HG02884 (cell line): ENCODE measurements at regions not wholly inside any gene's neighbourhood (a gene's known extent, or its start where the extent isn't known, plus 50 kb on each side); places are given as distances from the start of the nearest gene placed in this dataset.

Source experiments
- ATAC-seq: cut with Tn5 transposase; IDR thresholded peaks from one replicate; pipeline ENCODE4 v1.9.1; 2021; ENCODE audit warnings: mild to moderate bottlenecking, moderate library complexity; ENCODE audit not compliant: unreplicated experiment

DNA sequence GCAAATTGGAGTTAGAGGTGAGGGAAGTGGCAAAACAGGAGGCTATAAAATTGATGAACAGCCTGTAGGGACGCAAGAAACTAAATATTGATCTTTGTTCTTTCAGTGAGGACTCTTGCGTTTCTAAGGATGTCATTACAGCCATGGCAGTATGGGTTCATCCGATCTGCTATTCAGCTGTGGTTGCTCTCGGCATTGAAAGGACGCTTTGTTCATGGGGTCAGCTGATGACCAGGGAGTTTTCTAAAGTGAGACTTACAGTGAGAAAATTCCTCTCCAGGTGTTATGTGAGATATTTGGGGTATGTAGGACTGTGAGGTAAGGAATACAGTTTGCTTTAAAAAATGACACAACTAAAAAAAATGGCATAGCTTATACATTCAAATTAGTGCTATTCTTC, 52.7 kb upstream of the PELI1 start:
- no peak for ATAC-seq

DNA sequence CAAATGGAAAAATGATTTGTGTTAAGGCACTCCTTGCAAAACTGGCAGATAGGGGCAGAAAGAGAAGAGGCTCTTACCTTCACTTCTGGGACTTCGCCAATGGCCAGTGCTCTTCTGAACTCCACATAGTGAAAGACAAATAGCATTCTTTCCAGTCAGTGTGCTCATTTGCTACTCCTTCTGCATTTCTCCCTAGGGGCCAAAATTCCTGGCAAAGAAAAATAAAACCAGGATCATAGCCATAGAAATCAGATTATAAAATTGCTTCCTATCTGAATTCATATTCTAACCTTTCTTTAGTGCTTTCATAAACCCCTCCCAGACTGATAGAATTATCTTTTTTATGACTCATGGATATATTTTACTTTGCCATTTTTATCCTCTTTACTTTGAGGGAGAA, 56.9 kb upstream of the PELI1 start:
- no peak for ATAC-seq

DNA sequence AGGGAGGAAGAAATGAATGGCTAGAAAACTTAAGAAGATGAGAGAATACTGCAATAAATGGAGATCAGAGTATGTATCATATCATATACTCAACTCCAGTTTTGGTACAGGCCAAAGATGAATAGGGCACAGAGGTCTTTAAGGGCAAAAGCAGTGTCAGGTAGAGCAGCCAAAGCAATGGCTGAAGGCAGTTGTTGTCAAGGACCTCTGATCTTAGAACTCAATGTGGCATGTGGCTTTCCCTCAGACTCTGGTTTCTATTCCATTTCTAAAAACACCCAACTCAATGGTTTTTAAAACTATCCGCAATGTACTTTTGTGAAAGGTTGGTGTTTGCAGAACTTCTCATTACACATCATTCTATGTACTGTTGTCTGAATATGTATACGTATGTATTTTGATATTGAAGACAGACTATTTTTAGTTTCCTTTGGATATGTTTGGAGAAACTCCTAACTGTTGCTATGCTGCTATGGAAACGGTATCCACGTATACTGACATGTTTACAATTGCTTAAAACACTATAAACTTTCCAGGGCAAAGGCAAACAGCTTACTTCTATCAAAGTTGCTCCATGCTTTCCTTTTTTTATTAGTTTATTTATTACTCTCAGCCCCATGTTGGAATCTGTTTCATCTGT, 58.1 kb upstream of the PELI1 start:
- ATAC-seq: no peak

DNA sequence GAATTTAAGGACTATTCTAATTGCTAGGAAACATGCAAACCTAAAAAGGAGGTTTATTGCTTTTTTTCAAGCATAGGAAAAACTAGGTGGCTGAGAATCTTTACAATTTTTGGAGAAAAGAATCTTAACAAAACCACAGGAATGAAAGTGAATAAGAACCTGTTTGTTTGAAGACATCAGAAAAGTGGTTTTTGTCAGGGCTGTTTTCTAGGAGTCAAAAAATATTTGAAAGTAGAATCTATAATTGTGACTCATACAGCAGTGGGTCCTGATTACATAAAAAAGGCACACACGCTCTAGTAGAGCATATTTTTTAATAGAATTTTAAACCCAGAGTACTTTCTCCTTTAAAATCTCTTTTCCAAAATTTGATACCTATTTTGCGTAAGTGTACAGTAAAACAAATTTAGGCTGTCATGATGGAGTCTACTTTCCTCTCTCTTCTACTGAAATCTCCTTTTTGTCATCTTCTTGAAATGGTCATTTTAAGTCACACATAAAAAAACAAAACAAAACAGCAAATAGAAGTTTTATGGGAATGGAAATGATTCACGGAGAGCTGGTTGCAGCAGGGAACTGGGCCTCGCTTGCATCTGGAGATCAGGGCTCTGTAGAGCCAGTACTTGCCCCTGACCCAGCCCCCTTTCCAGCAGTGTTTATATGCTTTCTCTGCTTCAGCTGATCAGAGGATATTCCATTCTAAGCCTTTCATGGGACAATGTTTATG, 59.1 kb upstream of the PELI1 start:
- ATAC-seq: no peak

DNA sequence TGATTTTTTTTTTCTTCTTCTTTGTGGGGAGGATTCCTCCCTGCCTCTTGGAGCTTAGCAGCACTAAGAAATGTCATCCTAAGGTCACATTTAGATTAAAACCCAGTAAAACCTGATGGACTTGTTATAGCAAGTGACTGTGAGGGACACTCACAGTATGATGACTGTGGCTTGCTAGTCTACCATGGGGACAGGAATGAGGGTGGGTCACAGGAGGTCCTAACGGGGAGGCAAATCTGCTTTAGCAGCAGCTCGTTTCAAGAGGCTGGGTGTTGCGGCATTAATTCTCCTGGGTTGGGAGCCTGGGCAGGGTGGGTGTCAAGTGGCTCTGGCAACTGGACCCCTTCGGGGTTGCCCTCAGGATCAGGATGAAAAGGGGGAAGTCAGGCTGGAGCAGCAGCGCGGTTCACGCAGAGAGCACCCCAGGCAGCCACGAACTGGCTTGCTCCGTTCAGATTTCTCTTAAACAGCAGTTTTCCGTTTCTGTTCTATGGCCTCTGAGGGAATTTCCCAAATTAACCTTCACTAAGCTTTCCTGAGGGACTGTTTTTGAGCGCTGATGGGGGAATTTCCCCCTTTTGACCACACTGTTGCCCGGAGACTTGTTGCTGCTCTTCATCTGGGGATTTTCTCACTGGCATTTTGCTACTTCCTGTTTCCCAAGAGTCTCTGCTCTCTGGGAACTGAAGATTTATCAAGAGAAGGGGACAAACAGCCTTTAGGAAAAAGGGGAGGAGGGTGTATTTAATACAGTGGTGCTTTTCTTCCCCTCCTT, 59.8 kb upstream of the PELI1 start:
- peak; percentile 63 for ATAC-seq

DNA sequence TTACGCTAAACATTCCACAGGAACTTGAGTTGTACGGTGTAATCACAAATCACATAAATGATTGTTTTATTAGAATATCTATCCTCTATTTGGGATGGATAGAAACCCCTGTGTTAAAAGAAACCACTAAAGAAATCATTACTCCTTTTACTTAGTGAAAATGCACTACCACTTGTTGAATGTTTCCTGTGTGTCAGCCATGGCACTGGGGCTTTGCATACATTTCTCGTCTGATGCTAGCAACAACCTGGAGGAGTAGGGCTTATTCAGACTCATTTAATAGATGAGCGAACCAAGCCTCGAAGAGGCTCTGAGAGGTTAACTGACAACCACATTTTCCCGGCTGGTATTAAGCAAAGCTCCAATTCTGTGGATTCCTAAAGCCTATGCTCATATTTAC, 60.5 kb upstream of the PELI1 start:
- no peak for ATAC-seq

DNA sequence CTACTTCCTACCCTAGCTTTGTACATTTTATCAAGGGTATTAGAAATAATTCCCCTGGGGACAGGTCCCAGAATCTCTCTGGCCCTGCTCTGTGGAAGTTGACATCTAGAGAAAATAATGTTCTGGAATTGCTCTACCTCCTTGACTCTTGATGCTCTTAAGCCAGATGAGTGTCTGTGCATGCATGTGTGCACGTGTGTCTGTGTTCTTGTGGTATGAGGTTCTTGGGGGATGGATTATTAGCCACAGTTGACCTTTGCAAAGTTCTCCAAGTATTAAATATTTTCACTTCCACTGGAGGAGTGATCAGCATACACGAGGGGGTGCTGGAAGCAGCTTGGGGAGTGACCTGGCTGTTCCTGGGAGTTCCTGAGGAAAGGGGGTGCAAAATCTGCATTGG, 61.2 kb upstream of the PELI1 start:
- ATAC-seq: no peak

DNA sequence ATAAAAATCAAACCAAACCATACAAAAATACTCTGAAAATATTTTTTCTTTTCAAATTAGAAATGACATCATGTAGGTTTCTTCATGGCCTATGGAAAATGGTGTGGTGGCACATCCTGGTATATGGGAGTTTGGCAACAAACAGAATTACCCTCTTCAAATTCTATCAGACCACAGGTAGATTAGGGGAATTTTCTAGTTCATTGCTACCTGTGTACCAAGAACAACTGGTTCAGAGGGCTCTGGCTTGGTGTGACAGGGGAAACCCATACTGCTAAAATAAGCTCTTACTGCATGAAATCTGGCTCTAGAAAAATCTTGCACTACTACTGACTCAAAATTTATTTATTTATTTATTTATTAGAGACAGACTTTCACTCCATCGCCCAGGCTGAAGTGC, 63.4 kb upstream of the PELI1 start:
- no peak for ATAC-seq

DNA sequence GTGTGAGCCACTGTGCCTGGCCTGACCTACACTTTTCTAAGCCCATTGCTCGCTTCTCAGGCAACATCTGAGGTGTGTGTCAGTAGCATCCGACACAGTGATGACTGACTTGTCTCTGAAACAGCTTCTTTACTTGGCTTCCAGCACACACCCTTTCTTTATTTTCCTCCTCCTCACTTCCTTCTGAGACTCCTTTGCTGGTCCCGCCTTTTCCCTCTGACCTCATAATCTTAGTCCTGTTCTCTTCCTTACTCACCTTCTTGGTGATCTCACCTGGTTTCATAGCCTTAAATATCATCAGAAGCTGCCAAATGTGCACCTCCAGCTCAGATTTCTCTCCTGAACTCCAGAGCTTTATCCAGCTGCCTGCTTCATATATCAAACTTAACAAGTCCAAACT, 66.6 kb upstream of the PELI1 start:
- ATAC-seq: no peak

DNA sequence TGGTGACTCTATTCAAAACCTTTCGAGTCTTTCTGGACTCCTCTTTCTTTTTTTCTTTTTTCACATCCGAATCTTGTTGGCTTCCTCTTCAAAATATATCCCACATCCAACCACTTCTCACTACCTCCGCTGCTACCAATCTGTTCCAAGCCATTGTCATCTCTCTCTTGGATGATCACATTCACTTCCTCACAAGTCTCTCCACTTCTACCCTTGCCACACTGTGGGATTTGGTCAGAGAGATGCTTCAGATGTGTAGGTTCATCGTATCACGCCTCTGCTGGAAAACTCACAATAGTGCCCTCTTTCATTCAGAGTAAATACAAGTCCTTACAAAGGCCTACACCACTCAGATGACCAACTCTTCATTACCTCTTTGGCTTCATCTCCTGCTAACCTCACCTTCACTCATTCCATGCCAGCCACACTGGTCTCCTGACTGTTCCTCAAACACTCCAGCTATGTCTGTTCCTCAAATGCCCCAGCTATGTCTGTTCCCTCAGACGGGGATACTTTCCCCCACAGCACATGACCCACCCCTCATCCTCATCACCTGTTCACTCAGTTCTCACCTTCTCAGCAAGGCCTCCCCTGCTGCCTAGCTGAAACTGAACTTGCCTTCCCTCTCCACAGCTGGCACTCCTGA, 67.2 kb upstream of the PELI1 start:
- no peak for ATAC-seq

DNA sequence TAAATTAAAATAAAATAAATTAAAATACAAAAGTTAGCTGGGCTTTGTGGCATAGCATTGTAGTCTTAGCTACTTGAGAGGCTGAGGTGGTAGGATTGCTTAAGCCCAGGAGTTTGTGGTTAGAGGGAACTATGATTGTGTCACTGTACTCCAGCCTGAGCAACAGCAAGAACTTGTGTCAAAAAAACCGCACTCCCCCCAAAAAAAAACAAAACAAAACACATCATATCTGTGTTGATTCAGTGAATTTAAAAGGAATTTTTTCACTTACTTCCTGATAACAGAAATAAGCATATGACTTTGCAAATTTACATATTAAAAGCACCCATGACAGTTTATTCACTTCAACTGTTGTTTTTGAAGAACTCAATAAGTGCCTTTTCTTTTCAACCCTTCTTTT, 68.1 kb upstream of the PELI1 start:
- ATAC-seq: no peak

DNA sequence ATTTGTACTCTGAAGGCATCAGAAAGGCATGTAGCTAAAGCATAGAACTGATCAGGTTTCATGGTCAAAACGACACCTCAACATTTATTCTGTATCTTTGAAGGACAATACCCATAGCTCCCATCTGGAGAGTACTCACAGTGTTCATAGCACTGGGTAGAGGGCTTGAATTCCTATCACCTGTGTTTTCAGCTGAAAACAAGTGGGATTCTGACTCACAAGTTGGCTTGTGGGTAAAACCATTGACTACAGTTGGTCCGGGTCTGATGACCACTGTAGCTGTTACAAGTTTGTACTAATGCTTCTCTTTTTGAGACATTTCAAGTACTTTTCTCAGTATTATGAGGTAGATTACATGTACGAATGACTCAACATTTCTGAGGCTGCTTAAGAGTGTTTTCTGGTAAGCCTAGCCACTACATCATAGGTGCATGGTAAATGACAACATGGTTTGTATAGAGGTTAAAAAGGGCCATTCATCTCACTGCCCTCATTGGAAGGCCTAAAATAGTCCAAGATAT, 68.6 kb upstream of the PELI1 start:
- no peak for ATAC-seq

DNA sequence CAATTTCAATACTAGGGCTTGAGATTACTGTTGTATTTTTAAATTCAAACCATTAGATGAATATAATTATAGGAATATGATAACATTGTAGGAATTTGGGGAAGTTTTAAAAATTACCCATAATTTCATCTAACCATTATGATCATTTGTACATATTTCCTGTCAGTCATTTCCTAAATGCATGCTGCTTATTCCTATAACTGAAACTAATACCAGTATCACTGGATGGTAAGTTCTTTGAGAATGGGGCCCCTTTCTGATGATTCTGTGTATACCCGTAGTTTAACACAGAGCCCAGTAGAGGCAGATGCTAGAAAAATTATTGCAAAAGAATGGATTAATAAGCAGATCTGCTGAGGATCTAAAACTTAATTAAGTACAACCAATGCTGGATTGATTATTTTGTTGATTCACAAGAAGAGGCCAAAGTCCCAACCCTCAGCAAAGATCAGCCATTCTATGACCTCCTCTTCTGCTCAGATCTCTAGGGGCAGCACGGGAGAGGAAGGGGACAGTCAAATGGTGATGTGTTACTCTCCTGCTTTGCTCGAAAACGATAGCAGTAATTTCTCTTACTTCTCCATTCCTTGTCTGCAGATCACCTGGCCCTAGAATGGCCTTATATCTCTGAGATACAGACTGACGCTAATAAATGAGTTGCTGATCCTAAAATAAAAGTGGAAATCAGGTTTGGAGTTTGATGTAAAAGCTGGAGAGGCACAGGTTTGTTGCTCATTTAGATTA, 69.5 kb upstream of the PELI1 start:
- ATAC-seq: peak; percentile 42

DNA sequence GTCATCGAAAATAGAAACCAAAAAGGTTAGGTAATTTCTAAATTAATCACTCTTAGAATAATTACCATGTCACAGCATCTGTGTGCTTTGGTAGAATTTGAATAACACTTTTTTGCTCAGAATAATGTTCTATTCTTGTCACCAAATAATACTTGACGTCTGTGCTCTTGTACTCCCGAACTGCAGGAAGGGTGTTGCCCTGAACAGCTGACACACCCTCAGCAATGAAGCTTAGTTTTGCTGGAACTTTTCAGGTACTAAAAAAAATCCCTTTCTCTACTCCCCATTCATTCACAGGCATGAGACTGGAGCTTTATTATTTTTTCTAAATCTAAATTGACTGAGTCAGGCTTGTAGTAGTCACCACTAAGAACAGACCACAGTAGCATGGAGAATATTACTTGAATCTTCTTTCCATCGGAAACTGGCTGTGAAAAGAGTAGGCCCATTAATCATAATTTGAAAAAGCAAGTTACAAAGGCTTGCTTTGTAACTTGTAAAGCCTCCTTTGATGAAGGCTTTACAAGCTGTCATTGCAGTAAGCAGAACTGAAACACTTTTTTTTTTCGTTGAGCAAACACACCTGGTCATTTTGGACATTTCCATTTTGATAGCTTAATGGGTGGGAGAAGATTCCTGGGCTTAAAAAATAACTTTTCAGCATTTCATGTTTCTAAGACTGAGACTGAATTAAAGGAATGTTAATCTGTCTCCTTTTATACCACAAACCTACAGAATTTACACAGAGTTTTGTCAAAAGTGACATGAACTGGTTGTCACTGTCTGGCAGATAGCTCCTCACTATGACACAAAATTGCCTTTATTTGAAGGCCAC, 70.3 kb upstream of the PELI1 start:
- ATAC-seq: peak; percentile 53

DNA sequence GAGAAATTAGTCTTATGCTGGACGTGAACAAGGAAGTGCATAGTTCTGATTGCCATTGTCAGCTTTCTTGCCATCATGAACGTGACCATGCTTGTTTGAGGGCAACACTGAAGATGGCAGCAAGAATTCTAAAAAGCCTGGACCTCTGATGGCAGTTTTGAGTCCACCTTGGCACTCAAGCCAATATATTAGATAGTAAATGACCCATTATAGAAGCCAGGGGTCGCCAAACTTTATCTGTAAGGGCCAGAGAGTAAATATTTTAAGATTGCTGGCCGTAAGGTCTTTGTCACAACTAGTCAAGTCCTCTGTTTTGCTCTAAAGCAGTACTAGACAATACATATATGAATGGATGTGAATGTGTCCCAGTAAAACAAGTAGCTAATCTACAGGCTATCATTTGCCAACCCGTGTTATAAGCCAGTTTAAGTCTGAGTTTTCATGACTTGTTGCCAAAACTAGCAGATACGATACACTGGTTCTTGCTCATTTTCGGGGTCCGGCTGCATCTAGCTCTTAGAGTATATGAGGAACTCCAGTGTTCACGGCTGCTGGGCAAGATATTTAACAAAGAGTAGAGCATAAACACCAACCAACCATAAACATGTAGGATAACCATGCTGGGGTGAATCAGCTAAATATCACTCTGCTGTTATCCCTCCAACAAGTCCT, 73.1 kb upstream of the PELI1 start:
- no peak for ATAC-seq

DNA sequence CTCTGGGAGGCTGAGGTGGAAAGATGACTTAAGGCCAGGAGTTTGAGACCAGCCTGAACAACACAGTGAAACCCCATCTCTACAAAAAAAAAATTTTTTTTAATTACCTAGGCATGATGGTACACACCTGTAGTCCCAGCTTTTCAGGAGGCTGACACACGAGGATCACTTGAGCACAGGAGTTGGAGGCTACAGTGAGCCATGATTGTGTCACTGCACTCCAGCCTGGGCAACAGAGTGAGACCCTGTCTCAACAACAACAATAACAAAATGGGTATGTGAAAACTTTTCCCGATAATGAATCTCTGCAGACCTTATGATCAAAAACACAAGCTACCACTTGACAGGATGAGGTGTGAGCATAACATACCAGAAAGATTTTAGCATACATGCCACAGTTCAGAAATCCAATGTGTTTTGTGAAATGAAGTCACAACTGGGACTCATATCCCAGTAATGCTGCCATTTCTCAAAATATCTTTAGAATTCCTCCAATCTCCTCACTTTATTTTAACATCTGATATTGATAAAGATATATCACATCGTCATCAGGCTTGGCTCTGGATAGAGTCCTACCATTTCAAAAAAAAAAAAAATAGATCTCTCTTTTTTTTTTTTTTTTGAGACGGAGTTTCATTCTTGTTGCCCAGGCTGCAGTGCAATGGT, 74.0 kb upstream of the PELI1 start:
- no peak for ATAC-seq

DNA sequence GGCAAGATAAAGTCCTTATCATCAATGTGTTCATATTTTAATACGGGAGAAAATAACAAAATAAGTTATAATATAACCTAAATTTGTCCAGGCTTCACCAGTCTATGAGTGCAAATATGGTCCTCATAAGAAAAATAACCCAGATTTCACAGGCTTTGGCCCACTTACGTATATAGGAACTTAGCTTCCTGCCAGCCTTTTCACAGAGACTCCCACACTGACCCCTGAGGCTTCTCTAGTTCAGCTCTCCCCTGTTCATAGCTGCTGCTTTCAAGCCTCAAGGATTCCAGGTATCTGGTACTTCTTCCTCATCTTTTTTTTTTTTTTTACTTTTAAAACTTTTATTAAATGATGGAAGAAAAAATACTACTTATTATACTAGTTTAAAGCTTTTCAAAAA, 74.9 kb upstream of the PELI1 start:
- ATAC-seq: no peak

DNA sequence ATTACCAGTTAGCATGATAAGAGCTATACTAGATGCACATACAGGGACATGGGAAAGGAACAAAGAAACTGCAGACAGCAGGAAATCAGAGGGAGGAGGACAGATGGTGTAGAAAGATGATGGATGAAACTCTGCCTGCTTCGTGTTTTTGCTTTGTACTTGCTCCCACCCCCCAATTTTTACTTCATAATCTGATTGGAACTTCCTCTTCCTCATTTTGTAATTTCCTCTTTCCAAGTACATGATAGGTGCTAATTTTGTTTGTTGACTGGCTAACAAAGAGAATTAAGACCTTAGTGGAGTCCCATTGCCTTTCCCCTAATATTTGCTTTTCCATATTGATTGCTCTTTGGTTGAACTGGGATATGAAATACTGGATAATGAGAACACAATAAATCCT, 76.0 kb upstream of the PELI1 start:
- no peak for ATAC-seq
